ENCODE measurements at regions not wholly inside any gene's neighbourhood (a gene's known extent, or its start where the extent isn't known, plus 50 kb on each side); places are given as distances from the start of the nearest gene placed in this dataset.

DNA sequence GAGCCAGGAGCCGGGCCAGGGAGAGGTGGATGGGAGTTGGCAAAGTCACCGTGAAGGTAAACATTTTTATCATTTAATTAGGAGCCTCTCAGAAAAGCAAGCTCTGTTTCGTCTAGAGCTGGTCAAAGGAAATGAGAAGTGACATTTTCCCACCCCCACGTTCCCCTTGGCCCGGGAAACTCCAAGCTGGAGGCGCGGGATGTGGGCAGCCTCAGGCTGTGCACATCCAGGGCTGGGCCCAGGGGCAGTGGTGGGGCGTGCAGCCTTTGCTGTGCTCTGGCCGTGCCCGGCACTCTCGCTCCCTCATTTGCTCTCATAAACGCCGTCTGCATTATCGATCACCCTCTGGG is 135.6 kb upstream of the RET start:
- no peak for TF ChIP-seq MXI1 (IDR thresholded peaks at IDR 0.05; ENCODE audit: borderline replicate concordance, low read depth, low read length)
- TF ChIP-seq, protein P1, sequence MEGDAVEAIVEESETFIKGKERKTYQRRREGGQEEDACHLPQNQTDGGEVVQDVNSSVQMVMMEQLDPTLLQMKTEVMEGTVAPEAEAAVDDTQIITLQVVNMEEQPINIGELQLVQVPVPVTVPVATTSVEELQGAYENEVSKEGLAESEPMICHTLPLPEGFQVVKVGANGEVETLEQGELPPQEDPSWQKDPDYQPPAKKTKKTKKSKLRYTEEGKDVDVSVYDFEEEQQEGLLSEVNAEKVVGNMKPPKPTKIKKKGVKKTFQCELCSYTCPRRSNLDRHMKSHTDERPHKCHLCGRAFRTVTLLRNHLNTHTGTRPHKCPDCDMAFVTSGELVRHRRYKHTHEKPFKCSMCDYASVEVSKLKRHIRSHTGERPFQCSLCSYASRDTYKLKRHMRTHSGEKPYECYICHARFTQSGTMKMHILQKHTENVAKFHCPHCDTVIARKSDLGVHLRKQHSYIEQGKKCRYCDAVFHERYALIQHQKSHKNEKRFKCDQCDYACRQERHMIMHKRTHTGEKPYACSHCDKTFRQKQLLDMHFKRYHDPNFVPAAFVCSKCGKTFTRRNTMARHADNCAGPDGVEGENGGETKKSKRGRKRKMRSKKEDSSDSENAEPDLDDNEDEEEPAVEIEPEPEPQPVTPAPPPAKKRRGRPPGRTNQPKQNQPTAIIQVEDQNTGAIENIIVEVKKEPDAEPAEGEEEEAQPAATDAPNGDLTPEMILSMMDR (conservative IDR thresholded peaks at IDR 0.05; ENCODE audit: low read depth, low read length): no peak
- no peak for TF ChIP-seq CEBPB (IDR thresholded peaks at IDR 0.05; ENCODE audit: low read depth, low read length)
- TF ChIP-seq, protein P2, sequence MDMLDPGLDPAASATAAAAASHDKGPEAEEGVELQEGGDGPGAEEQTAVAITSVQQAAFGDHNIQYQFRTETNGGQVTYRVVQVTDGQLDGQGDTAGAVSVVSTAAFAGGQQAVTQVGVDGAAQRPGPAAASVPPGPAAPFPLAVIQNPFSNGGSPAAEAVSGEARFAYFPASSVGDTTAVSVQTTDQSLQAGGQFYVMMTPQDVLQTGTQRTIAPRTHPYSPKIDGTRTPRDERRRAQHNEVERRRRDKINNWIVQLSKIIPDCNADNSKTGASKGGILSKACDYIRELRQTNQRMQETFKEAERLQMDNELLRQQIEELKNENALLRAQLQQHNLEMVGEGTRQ (IDR thresholded peaks at IDR 0.05; ENCODE audit: low read depth, low read length): no peak
- TF ChIP-seq RAD21 (IDR thresholded peaks at IDR 0.05; ENCODE audit: low read length): no peak
- TF ChIP-seq POLR2A (IDR thresholded peaks at IDR 0.05; ENCODE audit: low read depth, low read length): no peak
- no peak for TF ChIP-seq RCOR1 (IDR thresholded peaks at IDR 0.05; ENCODE audit: insufficient replicate concordance, low read length)
- TF ChIP-seq RFX5 (IDR thresholded peaks at IDR 0.05; ENCODE audit: low read depth, low read length): no peak
- no peak for TF ChIP-seq MAZ (IDR thresholded peaks at IDR 0.05; ENCODE audit: borderline replicate concordance, low read depth, low read length)
- no peak for TF ChIP-seq MAFK (IDR thresholded peaks at IDR 0.05; ENCODE audit: low read depth, low read length)
- TF ChIP-seq SMC3 (IDR thresholded peaks at IDR 0.05; ENCODE audit: low read depth, low read length): no peak
- TF ChIP-seq NFE2L2 (IDR thresholded peaks at IDR 0.05; ENCODE audit: low read depth, low read length): no peak
- TF ChIP-seq FOS (IDR thresholded peaks at IDR 0.05; ENCODE audit: low read depth, low read length): no peak
- no peak for TF ChIP-seq CHD1 (IDR thresholded peaks at IDR 0.05; ENCODE audit: low read depth, low read length)

Data from IMR-90 (cell line).